ENCODE measurements at regions not wholly inside any gene's neighbourhood (a gene's known extent, or its start where the extent isn't known, plus 50 kb on each side); places are given as distances from the start of the nearest gene placed in this dataset.
A peak's percentile ranks its signal among the peaks of the same experiment; 100 is the strongest.

DNA sequence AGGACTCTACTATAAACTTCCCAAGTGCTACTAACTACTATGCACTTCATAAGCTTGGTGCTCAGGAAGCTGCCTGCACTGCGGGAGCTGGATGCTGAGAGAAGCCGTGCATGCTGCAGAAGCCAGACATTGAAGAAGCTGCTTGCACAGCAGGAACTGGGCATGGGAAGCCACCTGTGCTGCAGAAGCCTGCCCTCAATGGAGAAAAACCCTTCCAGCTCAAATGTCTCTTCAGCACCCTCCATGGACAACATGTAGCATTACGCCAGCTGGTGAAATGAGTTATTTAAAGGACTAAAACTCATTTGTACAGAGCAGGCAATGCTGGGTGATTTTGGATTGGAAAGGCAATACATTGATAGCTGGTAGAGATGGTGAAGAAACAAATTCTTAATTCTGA lies 247.2 kb downstream of the KIF4B start:
- whole genome bisulfite sequencing, 4 donors, result 56 to 69% (median 61%) methylated on average over 3 of the region's 3 CpGs

DNA sequence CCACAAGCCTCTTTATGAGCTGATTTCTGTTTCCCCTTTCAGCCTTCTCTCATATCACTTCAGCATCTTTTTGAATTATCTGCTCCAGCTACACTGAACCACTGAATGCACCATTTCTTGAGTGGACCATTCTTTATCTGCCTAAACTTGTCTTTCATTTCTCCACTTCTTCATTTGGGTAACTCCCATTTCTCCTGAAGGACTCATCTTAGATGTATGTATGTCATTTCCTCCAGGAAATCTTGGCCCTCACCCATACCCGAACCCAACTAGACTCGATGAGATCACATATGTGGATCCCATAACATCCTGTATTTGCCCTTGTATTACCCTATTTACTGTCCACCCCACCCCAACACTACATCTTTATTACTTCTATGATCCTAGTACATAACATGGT lies 249.8 kb downstream of the KIF4B start:
- intact Hi-C loops (cut with DNase I), result loop anchor here in 3 of 10 donors (5.0 to 10.0 kb wide), 3 partner anchors 119 to 221 kb away; no protein-coding TSS in a partner anchor
- 63 to 79% (median 76%) methylated on average over 2 of the region's 2 CpGs for WGBS, 4 donors
- Histone ChIP-seq H3K27me3 (no peaks in the 10 kb centered on the region), H3K4me3 (no peak overlapping the region), H3K9me3 (no peaks in the 10 kb centered on the region), H3K27ac (no peak overlapping the region), H3K4me1 (peaks cover 0 to 3% (median 0%) of the 10 kb centered on the region in 12 donors), H3K36me3 (no peaks in the 10 kb centered on the region)
- ATAC-seq (no peak), DNase-seq (no peak)
- TF ChIP-seq POLR2A (IDR thresholded peaks at IDR 0.05), result no peak
- TF ChIP-seq, protein P1, sequence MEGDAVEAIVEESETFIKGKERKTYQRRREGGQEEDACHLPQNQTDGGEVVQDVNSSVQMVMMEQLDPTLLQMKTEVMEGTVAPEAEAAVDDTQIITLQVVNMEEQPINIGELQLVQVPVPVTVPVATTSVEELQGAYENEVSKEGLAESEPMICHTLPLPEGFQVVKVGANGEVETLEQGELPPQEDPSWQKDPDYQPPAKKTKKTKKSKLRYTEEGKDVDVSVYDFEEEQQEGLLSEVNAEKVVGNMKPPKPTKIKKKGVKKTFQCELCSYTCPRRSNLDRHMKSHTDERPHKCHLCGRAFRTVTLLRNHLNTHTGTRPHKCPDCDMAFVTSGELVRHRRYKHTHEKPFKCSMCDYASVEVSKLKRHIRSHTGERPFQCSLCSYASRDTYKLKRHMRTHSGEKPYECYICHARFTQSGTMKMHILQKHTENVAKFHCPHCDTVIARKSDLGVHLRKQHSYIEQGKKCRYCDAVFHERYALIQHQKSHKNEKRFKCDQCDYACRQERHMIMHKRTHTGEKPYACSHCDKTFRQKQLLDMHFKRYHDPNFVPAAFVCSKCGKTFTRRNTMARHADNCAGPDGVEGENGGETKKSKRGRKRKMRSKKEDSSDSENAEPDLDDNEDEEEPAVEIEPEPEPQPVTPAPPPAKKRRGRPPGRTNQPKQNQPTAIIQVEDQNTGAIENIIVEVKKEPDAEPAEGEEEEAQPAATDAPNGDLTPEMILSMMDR (IDR thresholded peaks at IDR 0.05), result no peak

More for the DNA sequence above, 247.2 kb downstream of the KIF4B start:
- ATAC-seq (peak in 3 of 4 donors; percentile 33 to 55 (median 39)), DNase-seq (no peak)
- intact Hi-C loops (cut with DNase I), result loop anchor here in 3 of 10 donors (5.0 to 10.0 kb wide), 3 partner anchors 116 to 224 kb away; no protein-coding TSS in a partner anchor
- H3K27me3 ChIP-seq, result no peaks in the 10 kb centered on the region
- H3K27ac ChIP-seq, result no peak overlapping the region
- no peak overlapping the region for H3K4me3 ChIP-seq
- peaks cover 0 to 3% (median 0%) of the 10 kb centered on the region in 12 donors for H3K4me1 ChIP-seq
- TF ChIP-seq, protein P1 (IDR thresholded peaks at IDR 0.05), result peak in 7 of 12 donors; percentile 6 to 38 (median 17)
- TF ChIP-seq POLR2A (IDR thresholded peaks at IDR 0.05), result no peak
- H3K36me3 ChIP-seq, result no peaks in the 10 kb centered on the region
- H3K9me3 ChIP-seq, result no peaks in the 10 kb centered on the region

- Histone ChIP-seq H3K4me3 (no peak overlapping the region), H3K4me1 (peaks cover 0 to 3% (median 0%) of the 10 kb centered on the region in 12 donors), H3K27ac (no peak overlapping the region), H3K9me3 (no peaks in the 10 kb centered on the region), H3K27me3 (no peaks in the 10 kb centered on the region), H3K36me3 (no peaks in the 10 kb centered on the region)
- peak in 1 of 4 donors; percentile 42 for ATAC-seq
- no peak for DNase-seq
- WGBS, 4 donors, result 53 to 54% (median 53%) methylated on average over 5 of the region's 5 CpGs
- TF ChIP-seq, protein P1 (IDR thresholded peaks at IDR 0.05), result no peak
- TF ChIP-seq POLR2A (IDR thresholded peaks at IDR 0.05), result no peak
- intact Hi-C loops (cut with DNase I), result loop anchor here in 3 of 10 donors (5.0 to 10.0 kb wide), 3 partner anchors 120 to 220 kb away; no protein-coding TSS in a partner anchor
These were observed 251.3 kb downstream of the KIF4B start for GRCh38 chr5:155264809-155265208.

DNA sequence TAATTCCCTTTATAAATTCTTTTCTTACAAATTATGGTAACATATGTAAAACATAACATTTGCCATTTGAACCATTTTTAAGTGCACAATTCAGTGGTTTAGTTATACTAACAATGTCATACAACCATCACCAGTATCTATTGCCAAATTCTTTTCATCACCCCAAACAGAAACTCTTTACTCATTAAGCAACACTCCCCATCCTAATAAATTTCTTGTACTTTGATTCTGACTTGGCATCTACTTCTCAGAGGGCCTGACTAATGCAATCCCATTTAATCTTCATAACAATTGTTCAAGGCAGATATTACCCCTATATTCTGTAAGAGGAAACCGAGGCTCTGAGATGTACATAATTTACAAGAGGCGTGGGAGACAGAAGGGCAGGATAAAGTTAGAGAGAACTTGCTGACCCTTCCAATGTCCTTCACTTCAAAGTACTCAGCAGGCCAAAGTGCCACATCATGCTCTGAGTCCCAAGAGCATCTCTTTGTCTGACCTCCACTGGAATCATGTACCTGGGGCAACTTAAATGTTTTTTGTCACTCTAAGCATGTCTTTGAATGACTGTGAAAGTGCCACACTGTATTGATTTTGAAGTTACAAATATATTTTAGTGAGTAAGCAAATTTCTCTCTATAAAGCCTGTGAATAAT lies 255.3 kb downstream of the KIF4B start:
- H3K9me3 ChIP-seq, result no peaks in the 10 kb centered on the region
- no peaks in the 10 kb centered on the region for H3K36me3 ChIP-seq
- TF ChIP-seq, protein P1 (IDR thresholded peaks at IDR 0.05), result no peak
- no peak for TF ChIP-seq POLR2A (IDR thresholded peaks at IDR 0.05)
- no peak overlapping the region for H3K4me3 ChIP-seq
- DNase-seq, result no peak
- WGBS, 4 donors, result 54 to 64% (median 62%) methylated on average over 2 of the region's 2 CpGs
- peaks cover 0 to 3% (median 0%) of the 10 kb centered on the region in 12 donors for H3K4me1 ChIP-seq
- H3K27ac ChIP-seq, result no peak overlapping the region
- H3K27me3 ChIP-seq, result no peaks in the 10 kb centered on the region
- intact Hi-C loops (cut with DNase I), result loop anchor here in 2 of 10 donors (10.0 kb wide), 2 partner anchors 124 to 216 kb away; no protein-coding TSS in a partner anchor
- no peak for ATAC-seq
